ENCODE measurements at regions not wholly inside any gene's neighbourhood (a gene's known extent, or its start where the extent isn't known, plus 50 kb on each side); places are given as distances from the start of the nearest gene placed in this dataset.
"Not testable (repeated sequence)": the region's sequence is repeated elsewhere in the genome, so short reads cannot be mapped to it uniquely, and the experiment has no call there.

- Histone ChIP-seq H3K4me1 (ENCODE audit: insufficient read depth, low read length, poor library complexity, severe bottlenecking) (no peaks in the 10 kb centered on the region), H3K79me2 (ENCODE audit: insufficient read depth, low read depth, low read length) (no peaks in the 10 kb centered on the region), H3K27ac (ENCODE audit: low read depth, low read length, poor library complexity, severe bottlenecking) (no peak overlapping the region), H3K4me3 (ENCODE audit: low read depth, low read length, poor library complexity, severe bottlenecking) (no peak overlapping the region), H3K36me3 (ENCODE audit: insufficient read depth, low read length) (no peaks in the 10 kb centered on the region), H2AFZ (ENCODE audit: low read length) (no peak overlapping the region), H4K20me1 (ENCODE audit: insufficient read depth, low read length) (no peaks in the 10 kb centered on the region), H3K9me2 (ENCODE audit: insufficient read depth, low read length) (no peaks in the 10 kb centered on the region), H3K9me3 (ENCODE audit: low read length) (no peaks in the 10 kb centered on the region), H3K4me2 (ENCODE audit: low read length) (no peak overlapping the region)
- DNase-seq (ENCODE audit: low spot score), result no peak
- POLR2A ChIA-PET, result no interaction called here
- CTCF ChIA-PET (ENCODE audit: unreplicated experiment), result no interaction called here
- intact Hi-C loops (cut with micrococcal nuclease; ENCODE audit: unreplicated experiment), result no loop called here
- TF ChIP-seq EZH2phosphoT487 (IDR thresholded peaks at IDR 0.05; ENCODE audit: borderline replicate concordance, low read depth, low read length), result no peak
- TF ChIP-seq, protein P1, sequence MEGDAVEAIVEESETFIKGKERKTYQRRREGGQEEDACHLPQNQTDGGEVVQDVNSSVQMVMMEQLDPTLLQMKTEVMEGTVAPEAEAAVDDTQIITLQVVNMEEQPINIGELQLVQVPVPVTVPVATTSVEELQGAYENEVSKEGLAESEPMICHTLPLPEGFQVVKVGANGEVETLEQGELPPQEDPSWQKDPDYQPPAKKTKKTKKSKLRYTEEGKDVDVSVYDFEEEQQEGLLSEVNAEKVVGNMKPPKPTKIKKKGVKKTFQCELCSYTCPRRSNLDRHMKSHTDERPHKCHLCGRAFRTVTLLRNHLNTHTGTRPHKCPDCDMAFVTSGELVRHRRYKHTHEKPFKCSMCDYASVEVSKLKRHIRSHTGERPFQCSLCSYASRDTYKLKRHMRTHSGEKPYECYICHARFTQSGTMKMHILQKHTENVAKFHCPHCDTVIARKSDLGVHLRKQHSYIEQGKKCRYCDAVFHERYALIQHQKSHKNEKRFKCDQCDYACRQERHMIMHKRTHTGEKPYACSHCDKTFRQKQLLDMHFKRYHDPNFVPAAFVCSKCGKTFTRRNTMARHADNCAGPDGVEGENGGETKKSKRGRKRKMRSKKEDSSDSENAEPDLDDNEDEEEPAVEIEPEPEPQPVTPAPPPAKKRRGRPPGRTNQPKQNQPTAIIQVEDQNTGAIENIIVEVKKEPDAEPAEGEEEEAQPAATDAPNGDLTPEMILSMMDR (conservative IDR thresholded peaks at IDR 0.05; ENCODE audit: low read length), result no peak
- no TSS peak for BruUV-seq (replicated peaks)
These were observed 532.2 kb upstream of the API5 start for GRCh38 chr11:42779555-42779954.

DNA sequence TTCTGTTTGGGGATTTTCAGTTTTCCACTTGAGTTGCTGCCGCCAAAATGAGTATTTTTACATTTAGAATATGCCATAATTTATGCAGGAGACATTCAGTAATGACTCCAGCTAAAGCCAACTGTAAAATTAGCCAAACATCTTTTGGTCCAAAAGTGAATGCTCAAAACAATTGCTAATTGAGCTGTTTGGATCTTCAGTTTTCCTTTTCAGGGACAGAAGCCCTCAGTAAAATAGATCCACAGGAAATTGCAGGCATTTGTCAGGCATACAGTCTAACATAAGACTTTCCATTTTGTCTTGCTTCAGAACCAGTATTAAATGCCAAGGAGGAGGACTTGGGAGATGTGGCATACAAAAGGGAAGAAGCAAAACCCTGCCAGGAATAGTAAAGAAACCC is 524.8 kb upstream of the API5 start:
- intact Hi-C loops (cut with micrococcal nuclease; ENCODE audit: unreplicated experiment), result no loop called here
- no peak overlapping the region for H3K27ac ChIP-seq (ENCODE audit: low read depth, low read length, poor library complexity, severe bottlenecking)
- no peaks in the 10 kb centered on the region for H3K36me3 ChIP-seq (ENCODE audit: insufficient read depth, low read length)
- POLR2A ChIA-PET, result interaction anchor here (0.7 kb wide), 1 partner anchor 14 kb away, joined by 3 read pairs; no protein-coding TSS in a partner anchor
- no peaks in the 10 kb centered on the region for H3K79me2 ChIP-seq (ENCODE audit: insufficient read depth, low read depth, low read length)
- H3K9me2 ChIP-seq (ENCODE audit: insufficient read depth, low read length), result no peaks in the 10 kb centered on the region
- H3K4me1 ChIP-seq (ENCODE audit: insufficient read depth, low read length, poor library complexity, severe bottlenecking), result no peaks in the 10 kb centered on the region
- H2AFZ ChIP-seq (ENCODE audit: low read length), result no peak overlapping the region
- H3K4me3 ChIP-seq (ENCODE audit: low read depth, low read length, poor library complexity, severe bottlenecking), result no peak overlapping the region
- TF ChIP-seq, protein P1 (conservative IDR thresholded peaks at IDR 0.05; ENCODE audit: low read length), result no peak
- TF ChIP-seq EZH2phosphoT487 (IDR thresholded peaks at IDR 0.05; ENCODE audit: borderline replicate concordance, low read depth, low read length), result no peak
- no peak for DNase-seq (ENCODE audit: low spot score)
- no TSS peak for BruUV-seq (replicated peaks)
- no peaks in the 10 kb centered on the region for H4K20me1 ChIP-seq (ENCODE audit: insufficient read depth, low read length)
- CTCF ChIA-PET (ENCODE audit: unreplicated experiment), result no interaction called here
- H3K4me2 ChIP-seq (ENCODE audit: low read length), result no peak overlapping the region
- H3K9me3 ChIP-seq (ENCODE audit: low read length), result no peaks in the 10 kb centered on the region

GRCh38 chr11:42795483-42795882 is 516.3 kb upstream of the API5 start:
- H3K36me3 ChIP-seq (ENCODE audit: insufficient read depth, low read length); BruUV-seq (replicated peaks); CTCF ChIA-PET (ENCODE audit: unreplicated experiment); H3K27ac ChIP-seq (ENCODE audit: low read depth, low read length, poor library complexity, severe bottlenecking); H3K79me2 ChIP-seq (ENCODE audit: insufficient read depth, low read depth, low read length); H3K4me3 ChIP-seq (ENCODE audit: low read depth, low read length, poor library complexity, severe bottlenecking); H3K9me3 ChIP-seq (ENCODE audit: low read length); H4K20me1 ChIP-seq (ENCODE audit: insufficient read depth, low read length); intact Hi-C loops (cut with micrococcal nuclease; ENCODE audit: unreplicated experiment); DNase-seq (ENCODE audit: low spot score); H2AFZ ChIP-seq (ENCODE audit: low read length); H3K9me2 ChIP-seq (ENCODE audit: insufficient read depth, low read length); H3K4me2 ChIP-seq (ENCODE audit: low read length); POLR2A ChIA-PET; H3K4me1 ChIP-seq (ENCODE audit: insufficient read depth, low read length, poor library complexity, severe bottlenecking): not testable (repeated sequence)

Measured in OCI-LY7 (cell line).